Left ventricle myocardium inferior (tissue), 1 donor: ENCODE measurements at regions not wholly inside any gene's neighbourhood (a gene's known extent, or its start where the extent isn't known, plus 50 kb on each side); places are given as distances from the start of the nearest gene placed in this dataset.

Experiments used
- DNase-seq: peaks from one replicate; pipeline ENCODE4 v3.0.0-alpha.2; 2020
- H3K27ac ChIP-seq: fragments of 200-600 bp; replicated peaks from 2 replicates; pipeline ENCODE4 v1.8.0; 2021
- H3K27me3 ChIP-seq: fragments of 200-600 bp; 2 replicates; pipeline ENCODE4 v1.8.0; 2021; ENCODE audit warnings: low read depth
- H3K36me3 ChIP-seq: fragments of 200-600 bp; 2 replicates; pipeline ENCODE4 v1.8.0; 2021
- H3K4me1 ChIP-seq: fragments of 200-600 bp; 2 replicates; pipeline ENCODE4 v1.8.0; 2021
- H3K4me3 ChIP-seq: fragments of 200-600 bp; 2 replicates; pipeline ENCODE4 v1.8.0; 2021; ENCODE audit warnings: mild to moderate bottlenecking, moderate library complexity
- H3K9me3 ChIP-seq: fragments of 200-600 bp; replicated peaks from 2 replicates; pipeline ENCODE4 v1.8.0; 2021
- CTCF ChIP-seq: fragments of 200-600 bp; IDR thresholded peaks from 2 replicates; pipeline ENCODE4 v1.8.0; 2021; ENCODE audit warnings: antibody characterized with exemption, mild to moderate bottlenecking, borderline replicate concordance
- intact Hi-C: fragments of 100-400 bp; cut with micrococcal nuclease; formaldehyde crosslinking; loops from one replicate; pipeline ENCODE4 v1.11.0; 2022
- donor health status: DM: no; HTN: yes; CAD: no; lungs with severe emphysema.

- H3K4me3 ChIP-seq: no peak overlapping the region
- DNase-seq: no peak
- H3K27ac ChIP-seq: no peak overlapping the region
- no peaks in the 10 kb centered on the region for H3K9me3 ChIP-seq
- H3K36me3 ChIP-seq: no peaks in the 10 kb centered on the region
- no peaks in the 10 kb centered on the region for H3K4me1 ChIP-seq
- intact Hi-C loops: no loop called here
- TF ChIP-seq CTCF: no peak
- H3K27me3 ChIP-seq: no peaks in the 10 kb centered on the region
These were observed 349.6 kb downstream of the ARL6IP6 start for GRCh38 chr2:153068052-153068451.

- Histone ChIP-seq H3K27ac (no peak overlapping the region), H3K27me3 (no peaks in the 10 kb centered on the region), H3K36me3 (no peaks in the 10 kb centered on the region), H3K4me1 (no peaks in the 10 kb centered on the region), H3K9me3 (peaks cover 5% of the 10 kb centered on the region), H3K4me3 (no peak overlapping the region)
- DNase-seq: no peak
- no peak for TF ChIP-seq CTCF
- intact Hi-C loops: no loop called here
These were observed 341.1 kb downstream of the ARL6IP6 start for GRCh38 chr2:153059338-153060052.

- Histone ChIP-seq H3K4me1 (no peaks in the 10 kb centered on the region), H3K36me3 (no peaks in the 10 kb centered on the region), H3K4me3 (no peak overlapping the region), H3K27me3 (no peaks in the 10 kb centered on the region), H3K9me3 (peaks cover 5% of the 10 kb centered on the region), H3K27ac (no peak overlapping the region)
- no peak for DNase-seq
- intact Hi-C loops: no loop called here
- no peak for TF ChIP-seq CTCF
These were observed 339.3 kb downstream of the ARL6IP6 start for GRCh38 chr2:153057743-153058142.

- Histone ChIP-seq H3K4me1 (no peaks in the 10 kb centered on the region), H3K36me3 (no peaks in the 10 kb centered on the region), H3K27me3 (no peaks in the 10 kb centered on the region), H3K9me3 (no peaks in the 10 kb centered on the region), H3K27ac (no peak overlapping the region), H3K4me3 (no peak overlapping the region)
- intact Hi-C loops: no loop called here
- TF ChIP-seq CTCF: no peak
- DNase-seq: no peak
These were observed 336.8 kb downstream of the ARL6IP6 start for GRCh38 chr2:153055182-153055581.

- intact Hi-C loops: no loop called here
- Histone ChIP-seq H3K36me3 (no peaks in the 10 kb centered on the region), H3K9me3 (no peaks in the 10 kb centered on the region), H3K27me3 (no peaks in the 10 kb centered on the region), H3K27ac (no peak overlapping the region), H3K4me1 (no peaks in the 10 kb centered on the region), H3K4me3 (no peak overlapping the region)
- no peak for TF ChIP-seq CTCF
- no peak for DNase-seq
These were observed 334.6 kb downstream of the ARL6IP6 start for GRCh38 chr2:153052807-153053559.
